HL-60 (cell line): ENCODE measurements at regions not wholly inside any gene's neighbourhood (a gene's known extent, or its start where the extent isn't known, plus 50 kb on each side); places are given as distances from the start of the nearest gene placed in this dataset.

Experiments
- DNase-seq, 2 experiments: peaks; one replicate each; pipeline ENCODE4 v3.0.0-alpha.2; 2010 to 2020; ENCODE audit warnings: low read depth in 1 of 2, low spot score in 1 of 2
- H3K27ac ChIP-seq: fragments of 250-450 bp; sonication (Bioruptor Pico); replicated peaks from 2 replicates; pipeline ENCODE4 v1.5.1; 2020; ENCODE audit warnings: mild to moderate bottlenecking, moderate library complexity
- H3K27me3 ChIP-seq: fragments of 250-450 bp; sonication (Bioruptor Pico); 2 replicates; pipeline ENCODE4 v1.5.1; 2021; ENCODE audit warnings: mild to moderate bottlenecking, moderate library complexity; ENCODE audit not compliant: insufficient read depth, poor library complexity, severe bottlenecking
- H3K4me3 ChIP-seq: replicated peaks from 2 replicates; pipeline ENCODE4 v1.5.1; 2011; ENCODE audit warnings: mild to moderate bottlenecking, control low read depth, low read length; ENCODE audit not compliant: insufficient read depth
- CTCF ChIP-seq: IDR thresholded peaks from one replicate; pipeline ENCODE4 v1.5.1; 2011; ENCODE audit warnings: low read length, control low read depth, inconsistent platforms; ENCODE audit not compliant: insufficient read depth
- GABPA ChIP-seq: IDR thresholded peaks from 2 replicates; pipeline ENCODE4 v1.6.1; 2012; ENCODE audit warnings: low read depth
- POLR2AphosphoS5 ChIP-seq: IDR thresholded peaks from 2 replicates; pipeline ENCODE4 v1.6.1; 2012; ENCODE audit warnings: low read depth
- REST ChIP-seq: IDR thresholded peaks from 2 replicates; pipeline ENCODE4 v1.6.1; 2012; ENCODE audit warnings: low read depth; ENCODE audit not compliant: insufficient replicate concordance
- SPI1 ChIP-seq: IDR thresholded peaks from 2 replicates; pipeline ENCODE4 v1.6.1; 2012; ENCODE audit warnings: low read depth, mild to moderate bottlenecking, borderline replicate concordance

GRCh38 chr12:130086248-130086647 lies 76.0 kb upstream of the FZD10 start:
- no peak for TF ChIP-seq REST
- H3K4me3 ChIP-seq, result no peak overlapping the region
- no peak overlapping the region for H3K27ac ChIP-seq
- no peak for DNase-seq
- no peaks in the 10 kb centered on the region for H3K27me3 ChIP-seq

GRCh38 chr12:130086797-130087196 lies 75.5 kb upstream of the FZD10 start:
- H3K4me3 ChIP-seq, result no peak overlapping the region
- no peak overlapping the region for H3K27ac ChIP-seq
- DNase-seq, result no peak
- TF ChIP-seq CTCF, result no peak
- no peak for TF ChIP-seq GABPA
- no peak for TF ChIP-seq SPI1
- no peak for TF ChIP-seq REST
- TF ChIP-seq POLR2AphosphoS5, result no peak
- H3K27me3 ChIP-seq, result no peaks in the 10 kb centered on the region

GRCh38 chr12:130087222-130087621 lies 75.0 kb upstream of the FZD10 start:
- Histone ChIP-seq H3K4me3 (no peak overlapping the region), H3K27me3 (no peaks in the 10 kb centered on the region), H3K27ac (no peak overlapping the region)
- TF ChIP-seq GABPA (no peak), CTCF (no peak), REST (no peak)
- DNase-seq, result no peak

- no peak for DNase-seq
- H3K4me3 ChIP-seq, result no peak overlapping the region
- H3K27ac ChIP-seq, result no peak overlapping the region
- TF ChIP-seq SPI1 (no peak), CTCF (no peak), REST (no peak), POLR2AphosphoS5 (no peak), GABPA (no peak)
- H3K27me3 ChIP-seq, result no peaks in the 10 kb centered on the region
These were observed 73.8 kb upstream of the FZD10 start for GRCh38 chr12:130088504-130088903.
